MV-4-11 (cell line): ENCODE measurements at regions not wholly inside any gene's neighbourhood (a gene's known extent, or its start where the extent isn't known, plus 50 kb on each side); places are given as distances from the start of the nearest gene placed in this dataset.
"Not testable (repeated sequence)": the region's sequence is repeated elsewhere in the genome, so short reads cannot be mapped to it uniquely, and the experiment has no call there.

Experiments
- DNase-seq: peaks from one replicate; lab custom pipeline; 2025; lab: John Stamatoyannopoulos, UW

DNA sequence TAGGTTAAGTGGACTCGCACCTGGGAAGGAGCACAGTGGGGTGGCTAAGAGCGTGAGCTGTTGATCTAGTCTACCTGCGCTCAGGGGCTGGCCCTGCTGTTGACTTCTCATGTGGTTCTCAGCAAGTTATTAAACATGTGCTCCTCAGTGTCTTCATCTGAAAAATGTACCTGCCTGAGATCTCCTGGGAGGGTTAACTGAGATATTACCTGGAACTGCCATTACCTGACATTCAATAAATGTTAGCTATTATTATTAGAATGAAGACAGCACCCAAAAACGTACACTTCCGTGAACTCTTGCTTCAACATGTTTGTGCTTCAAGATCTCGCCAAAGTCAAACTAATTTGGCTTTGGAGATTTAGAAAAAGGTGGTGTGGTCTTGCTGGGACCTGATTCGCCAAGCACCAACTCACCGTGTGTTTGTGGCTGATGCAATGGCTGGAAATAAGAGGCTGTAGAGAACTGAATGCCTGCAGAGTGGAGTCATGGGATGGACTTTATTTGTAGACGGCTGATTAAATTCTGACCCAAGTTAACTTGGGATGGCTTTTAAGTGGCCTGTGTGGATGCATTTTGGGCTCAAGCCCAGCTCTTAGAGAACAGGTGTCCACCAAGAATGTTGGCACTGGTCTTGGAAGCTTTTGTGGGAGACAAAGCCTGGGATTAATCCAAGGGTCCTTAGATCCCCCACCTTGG, 692.9 kb downstream of the QKI start:
- no peak for DNase-seq

DNA sequence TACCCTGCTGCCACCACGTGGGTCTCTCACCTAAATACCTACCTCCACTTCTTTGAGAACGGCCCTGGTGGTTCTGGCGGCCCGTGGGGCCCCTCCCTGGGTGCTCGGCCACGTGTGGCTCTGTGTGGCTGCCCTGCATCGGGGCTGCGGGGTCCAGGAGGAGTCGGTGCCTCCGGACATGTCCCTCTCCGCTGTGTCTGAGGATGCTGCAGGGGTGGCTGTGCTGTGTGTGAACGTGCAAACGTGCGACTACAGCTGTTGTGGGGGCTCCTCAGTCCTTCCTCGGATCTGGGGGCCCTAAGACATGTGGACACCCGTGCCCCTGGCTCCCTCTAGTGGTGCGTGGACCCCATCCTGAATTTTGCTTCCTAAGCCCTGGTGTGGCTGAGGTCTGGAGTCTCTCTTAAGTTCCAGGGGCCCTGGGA, 691.8 kb downstream of the QKI start:
- peak; percentile 5 for DNase-seq

DNA sequence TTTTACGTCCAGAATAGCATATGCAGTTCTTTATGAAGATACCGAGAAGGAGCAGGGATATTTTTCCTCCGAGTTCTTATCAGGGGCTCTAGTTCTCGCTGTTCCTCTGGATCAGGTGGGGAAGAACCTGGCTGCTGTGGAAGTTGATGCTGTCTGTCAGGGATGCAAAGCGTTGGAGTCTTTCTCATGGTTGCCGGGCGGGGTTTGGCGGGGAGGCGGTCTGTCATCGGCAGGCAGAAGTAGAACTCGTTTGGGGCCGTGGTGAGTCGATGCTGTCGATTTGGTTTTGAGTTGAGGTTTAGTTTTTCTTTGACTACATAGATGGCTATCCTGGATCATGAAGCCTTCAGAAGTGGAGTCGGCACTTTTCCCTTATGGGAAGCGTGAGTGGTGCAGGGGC, 691.2 kb downstream of the QKI start:
- DNase-seq = no peak

DNA sequence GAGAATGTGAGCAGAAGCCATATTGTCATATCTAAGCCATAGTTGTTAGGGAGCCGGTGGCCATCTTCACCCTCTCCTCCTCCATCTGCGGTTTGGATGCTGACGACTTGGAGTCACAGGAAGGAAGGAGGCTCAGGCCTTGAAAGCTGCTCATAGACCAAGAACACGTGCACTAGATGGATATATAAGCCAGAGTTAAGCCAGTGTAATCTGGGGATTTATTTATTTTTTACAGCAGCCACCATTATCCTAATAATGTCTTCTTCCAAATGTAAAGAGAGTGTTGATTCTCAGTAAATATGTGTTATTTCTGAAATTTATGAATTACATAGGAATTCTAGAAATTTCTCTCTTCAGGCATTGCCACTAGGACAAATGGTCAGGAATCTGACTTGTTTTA, 689.9 kb downstream of the QKI start:
- DNase-seq = no peak

DNA sequence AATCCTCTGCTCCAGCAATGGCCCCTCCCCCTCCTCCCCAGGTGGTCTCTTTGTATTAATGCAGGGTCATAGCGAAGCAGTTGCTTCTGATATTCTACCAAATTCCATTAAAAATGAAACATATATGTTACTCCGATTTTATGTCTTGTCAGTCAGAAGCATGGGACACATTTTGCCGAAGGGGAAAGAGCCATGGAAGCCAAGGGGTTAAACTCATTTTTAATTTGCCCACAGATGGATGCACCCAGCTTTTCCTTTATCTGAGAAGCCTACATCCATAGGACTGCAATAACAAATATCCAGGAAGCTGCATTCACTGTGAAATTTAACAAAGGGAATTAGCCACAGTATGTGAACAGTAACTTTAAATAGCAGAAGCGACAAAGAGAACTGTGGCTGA, 688.2 kb downstream of the QKI start:
- no peak for DNase-seq

DNA sequence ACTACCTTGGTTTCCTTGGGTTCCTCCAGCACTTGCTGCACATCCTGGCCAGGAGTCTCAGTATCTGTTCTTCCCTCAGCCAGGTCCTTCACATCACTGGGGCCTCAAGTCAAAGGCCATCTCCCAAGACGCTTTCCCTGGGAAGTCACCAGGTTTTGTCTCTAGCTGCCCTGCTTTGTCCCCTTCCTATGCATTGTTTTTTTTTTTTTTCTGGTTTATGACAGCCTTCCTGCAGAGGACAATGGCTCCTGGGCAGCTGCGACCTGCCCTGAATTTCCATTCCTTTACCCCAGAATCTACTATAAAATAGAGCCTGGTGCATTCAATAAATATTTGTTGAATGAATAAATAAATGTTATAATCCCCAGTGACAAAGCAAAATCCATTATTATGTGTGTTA, 687.3 kb downstream of the QKI start:
- no peak for DNase-seq

DNA sequence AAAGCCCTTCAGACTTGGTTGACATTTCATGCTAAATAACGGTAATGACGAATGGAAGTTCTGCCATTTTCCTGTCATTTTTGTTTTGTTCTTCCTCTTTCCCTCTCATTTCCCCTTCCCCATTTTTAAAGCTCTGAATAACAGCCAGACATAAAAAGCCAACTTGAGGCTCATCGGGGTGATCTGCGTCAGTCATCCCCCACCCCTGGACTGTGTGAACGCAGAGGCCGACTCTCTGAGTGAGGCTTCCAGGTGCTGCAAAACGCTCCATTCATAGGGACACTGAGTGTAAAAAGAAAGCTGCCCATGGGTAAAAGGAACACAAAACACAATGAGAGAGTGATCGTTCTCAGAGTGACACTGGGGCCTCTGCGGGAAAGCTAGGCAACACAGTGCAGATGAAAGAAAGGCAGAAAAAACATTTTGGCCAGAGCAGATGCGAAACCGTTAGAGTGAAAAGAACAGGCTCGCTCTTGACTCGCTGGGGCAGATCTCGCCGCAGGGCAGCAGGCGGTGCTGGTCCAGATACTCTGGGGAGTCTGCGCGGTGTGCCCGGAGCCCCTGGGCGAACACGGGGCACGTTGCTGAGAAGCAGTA, 684.8 kb downstream of the QKI start:
- DNase-seq = no peak

DNA sequence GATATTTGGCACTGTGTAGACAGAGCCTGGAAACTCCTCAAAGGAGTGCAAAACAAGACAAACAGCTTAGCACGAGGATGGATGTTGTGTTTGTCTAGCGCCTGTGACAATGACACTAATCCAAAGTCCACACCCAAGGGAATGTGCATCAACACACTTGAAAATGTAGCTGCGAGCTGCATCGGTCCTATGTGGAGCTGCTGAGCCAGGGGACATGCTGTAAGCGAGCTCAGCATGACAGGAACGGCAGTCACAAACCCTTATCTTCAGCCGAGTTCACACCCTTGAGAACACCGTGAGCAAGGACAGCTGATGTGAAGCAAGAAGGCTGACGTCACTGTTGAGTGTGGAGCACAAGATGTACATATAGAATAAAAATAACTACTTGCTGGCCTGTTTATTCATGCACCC, 684.3 kb downstream of the QKI start:
- peak; percentile 57 for DNase-seq

DNA sequence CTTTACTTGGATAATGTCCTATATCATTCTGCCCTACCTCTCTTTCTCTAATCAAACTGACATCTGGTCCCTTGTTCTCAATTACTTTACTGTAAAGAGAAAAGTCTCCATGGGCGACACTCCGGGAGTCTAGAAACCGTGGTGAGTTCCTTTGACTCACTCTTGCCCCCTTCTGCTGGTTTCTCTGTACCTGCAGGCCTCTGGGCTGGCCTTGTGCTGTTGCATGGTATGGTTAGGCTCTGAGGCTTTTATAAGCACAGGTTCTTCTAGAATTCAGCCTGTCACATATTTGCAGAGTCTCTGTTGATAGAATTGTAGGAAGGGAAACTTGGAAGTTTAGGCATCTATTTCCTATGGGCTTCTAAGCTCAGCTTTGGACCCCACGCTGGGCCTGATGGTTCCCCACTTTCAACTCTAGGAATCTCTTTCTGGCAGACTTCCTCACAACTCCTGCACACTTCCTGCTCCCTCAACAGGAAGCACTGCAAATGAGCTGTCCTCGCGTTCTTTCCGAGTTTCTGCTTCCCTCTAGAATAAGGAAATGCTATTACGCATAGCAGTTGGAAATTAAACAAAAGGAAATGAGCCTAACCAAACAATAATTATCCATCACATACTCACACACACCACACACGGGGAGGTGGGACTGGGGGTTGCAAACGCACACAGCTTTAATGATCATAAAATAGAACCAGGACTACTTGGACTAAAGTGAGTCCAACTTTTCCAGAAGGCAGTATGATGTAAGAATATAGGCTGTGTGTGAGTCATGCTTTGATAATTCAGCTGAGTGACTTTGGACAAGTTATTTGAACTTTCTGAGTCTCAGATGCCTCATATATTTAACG, 683.3 kb downstream of the QKI start:
- DNase-seq = peak; percentile 21

DNA sequence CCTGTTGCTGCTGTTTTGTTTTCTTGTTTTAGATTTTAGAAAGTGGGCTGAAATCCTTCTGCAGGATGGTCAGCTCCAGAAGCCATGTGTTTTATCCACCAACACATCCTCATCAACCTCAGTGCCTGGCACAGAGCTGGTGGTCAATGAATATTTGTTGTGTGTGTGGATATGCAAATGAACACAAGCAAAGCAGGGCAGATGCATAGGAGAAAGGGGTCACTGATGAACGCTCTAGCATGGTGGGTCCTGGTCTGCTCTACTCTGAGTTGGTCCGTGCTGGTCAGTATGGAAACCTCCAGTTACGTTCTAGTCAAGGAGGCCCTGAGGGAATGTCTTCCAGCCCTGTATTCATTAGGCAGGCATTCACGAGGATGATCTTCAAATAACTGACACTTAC, 682.5 kb downstream of the QKI start:
- no peak for DNase-seq

DNA sequence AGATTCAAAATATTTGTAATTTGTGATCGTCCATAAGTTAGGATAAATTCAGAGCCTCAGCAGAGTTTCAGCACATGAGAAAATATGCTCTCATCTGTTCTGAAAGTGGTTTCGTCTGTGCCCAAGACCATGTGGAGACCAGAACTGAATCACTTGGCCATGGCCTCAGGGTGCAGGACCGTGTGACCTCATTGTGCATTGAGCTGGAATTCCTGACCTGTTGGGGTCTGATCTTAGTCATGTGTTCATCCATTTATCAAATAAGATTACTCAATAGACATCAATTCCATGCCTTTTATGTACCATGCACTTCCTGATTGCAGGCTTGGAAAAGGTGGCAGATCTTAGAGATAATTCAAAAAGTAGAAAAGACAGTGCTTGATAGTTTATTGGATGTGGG, 680.5 kb downstream of the QKI start:
- DNase-seq = no peak

DNA sequence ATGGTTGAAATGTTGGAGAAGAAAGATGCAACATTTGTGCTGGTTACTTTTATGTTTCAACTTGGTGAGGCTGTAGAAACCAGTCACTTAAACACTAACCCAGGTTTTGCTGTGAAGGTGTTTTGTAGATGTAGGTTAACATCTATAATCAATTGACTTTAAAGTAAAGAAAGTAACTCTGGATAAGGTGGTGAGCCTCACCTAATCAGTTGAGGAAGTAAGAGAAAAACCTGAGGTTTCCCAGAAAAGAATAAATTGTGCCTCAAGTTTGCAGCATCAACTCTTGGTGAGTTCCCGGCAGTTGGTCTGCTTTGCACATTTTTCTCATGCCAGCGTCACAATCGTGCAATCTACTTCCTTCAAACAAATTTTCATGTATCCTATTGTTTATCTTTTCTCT, 673.4 kb downstream of the QKI start:
- no peak for DNase-seq

DNA sequence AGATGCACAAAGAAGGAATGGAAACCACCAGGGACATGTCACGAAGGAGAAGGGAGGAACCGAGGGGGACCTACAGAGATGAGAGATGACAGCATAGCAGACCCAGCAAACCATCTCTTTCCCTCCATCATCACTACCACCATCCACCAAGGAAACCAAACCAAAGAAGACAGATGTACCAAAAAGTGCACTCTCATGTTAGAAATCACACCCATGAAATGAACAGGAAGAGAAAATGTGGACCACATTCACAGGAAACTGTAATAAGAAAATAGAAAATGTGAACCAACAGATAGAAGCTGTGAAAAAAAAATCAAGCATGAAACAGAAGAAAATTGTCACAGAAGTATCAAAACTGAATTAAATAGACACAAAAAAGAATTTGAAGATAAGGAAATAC, 672.7 kb downstream of the QKI start:
- no peak for DNase-seq

DNA sequence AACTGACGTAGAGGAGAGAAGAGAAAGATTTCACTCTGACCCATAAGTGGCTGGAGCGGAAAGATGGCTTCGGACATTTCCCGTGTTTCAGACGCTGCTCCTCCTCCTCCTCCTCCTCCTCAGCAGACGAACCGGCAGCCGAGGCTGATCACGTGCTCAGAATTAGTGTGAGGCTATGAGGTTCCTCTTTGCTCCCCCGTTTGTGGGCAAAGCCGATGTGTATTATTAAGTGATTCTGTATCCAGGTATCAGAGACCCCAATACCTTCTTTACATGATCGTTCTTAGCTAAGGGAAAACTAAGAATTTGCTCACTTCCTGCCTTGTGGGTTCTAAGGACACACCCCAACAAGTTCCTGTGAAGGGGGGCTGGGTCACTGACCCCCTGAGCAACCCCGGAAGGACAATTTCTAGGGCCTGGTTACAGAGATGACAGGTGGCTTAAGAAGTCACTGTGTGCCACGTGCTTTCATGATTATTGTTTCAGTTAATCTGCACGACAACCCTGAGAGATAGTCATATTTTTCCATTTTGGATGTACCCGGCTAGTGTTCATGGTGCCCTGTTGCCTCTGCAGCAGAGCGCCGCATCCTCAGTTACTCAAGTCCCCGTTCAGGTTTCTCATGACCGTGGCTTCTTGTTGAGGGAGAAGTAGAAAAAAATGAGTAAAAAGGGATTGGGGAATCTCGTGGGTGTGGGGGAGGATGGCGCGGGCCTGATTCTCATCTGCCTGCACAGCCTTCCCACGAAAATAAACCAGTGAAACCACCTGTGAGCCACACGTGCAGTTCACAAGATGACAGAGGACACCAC, 671.8 kb downstream of the QKI start:
- DNase-seq = peak; percentile 24

DNA sequence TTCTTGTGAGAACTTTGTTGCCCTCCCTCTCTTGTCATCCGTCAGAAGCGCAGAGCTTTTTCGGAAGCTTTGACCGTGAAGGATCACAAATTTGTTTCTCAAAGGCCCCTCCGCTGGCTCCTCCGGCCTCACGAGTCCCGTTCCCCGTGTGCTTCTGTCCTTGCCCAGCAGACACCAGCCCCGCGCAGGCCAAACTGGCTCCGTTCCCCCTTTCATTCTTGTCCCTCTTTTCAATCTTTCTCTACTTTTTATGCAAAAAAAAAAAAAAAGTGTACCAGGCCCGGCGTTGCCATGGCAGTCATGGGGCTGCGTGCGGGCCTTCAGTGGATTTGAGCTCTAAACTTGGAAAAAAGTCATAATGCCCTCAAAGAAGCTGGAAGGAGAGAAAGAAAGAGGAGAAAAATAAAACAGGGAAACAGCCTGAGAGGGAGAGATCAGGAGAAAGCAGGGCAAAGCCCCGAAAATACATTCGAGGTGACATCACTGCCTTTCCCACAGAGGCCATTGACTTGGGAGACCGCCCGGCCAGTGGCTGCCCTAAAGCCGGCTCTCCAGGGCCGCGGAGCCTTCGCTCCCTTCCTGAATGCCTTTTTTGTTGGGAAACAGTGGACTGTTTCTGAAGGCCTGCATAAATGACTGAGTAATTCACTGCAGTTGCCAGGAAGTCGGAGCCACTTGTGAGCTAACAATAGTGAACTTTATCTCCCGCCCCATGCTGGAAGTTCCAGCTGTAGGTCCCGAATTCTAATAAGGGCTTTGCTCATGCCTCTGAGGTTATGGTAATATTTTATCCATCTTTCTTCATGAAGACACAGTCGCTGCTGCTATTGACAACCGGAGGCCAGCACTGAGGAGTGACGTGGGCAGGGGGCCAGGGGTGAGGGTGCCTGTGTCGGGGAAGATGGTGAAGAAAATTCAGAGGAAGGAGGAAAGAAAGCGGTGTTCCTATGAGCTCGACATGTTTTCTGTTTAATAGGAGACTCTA, 670.9 kb downstream of the QKI start:
- no peak for DNase-seq

DNA sequence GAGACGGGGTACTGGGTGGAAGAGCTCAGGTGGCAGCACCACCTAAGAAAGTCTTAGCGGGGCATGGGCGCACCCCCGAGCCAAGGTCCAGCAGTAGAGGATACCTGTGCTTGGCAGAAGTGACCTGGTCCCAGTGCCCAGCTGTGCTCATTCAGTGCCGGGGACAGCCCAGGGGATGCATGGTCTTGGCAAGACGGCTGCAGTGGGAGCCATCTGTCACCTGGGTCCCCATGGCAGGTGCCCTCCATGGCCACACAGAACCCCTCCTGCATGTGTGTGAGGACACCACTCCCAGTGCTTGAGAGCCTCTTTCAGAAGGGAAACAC, 664.7 kb downstream of the QKI start:
- no peak for DNase-seq

DNA sequence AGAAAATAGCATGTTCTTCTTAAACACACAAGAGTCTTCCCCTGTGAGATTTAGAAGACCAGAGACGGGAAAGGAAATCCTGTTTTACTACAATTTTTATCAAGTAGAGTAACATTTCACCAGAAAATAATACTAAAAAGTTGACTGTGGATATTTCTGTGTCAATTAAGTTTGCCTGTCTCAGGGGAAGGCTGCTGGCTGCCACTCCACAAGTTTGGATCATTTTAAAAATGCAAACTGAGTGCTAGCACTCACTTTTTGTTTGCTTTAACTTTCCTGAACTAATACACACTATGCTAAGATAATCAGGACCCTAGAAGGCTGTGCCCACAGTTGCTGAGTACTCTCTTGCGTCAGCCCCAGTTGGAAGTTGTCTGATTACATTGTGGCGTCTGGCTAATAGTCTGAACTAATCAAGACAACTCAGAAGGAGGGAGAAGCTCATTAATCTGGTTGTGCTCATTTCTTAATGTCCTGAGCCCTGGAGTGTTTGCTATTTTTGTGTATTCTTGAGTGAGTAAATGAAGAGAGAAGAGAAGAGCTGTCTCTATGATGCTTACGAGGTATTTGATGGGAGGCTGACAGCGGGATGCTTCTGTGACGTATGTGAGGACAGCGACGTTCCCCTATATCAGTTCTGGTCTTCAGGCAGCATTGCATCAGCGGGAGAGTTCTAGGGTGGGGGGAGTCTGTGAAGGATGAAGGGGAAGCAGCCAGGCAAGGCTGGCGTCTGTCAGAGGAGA, 664.2 kb downstream of the QKI start:
- DNase-seq = no peak

DNA sequence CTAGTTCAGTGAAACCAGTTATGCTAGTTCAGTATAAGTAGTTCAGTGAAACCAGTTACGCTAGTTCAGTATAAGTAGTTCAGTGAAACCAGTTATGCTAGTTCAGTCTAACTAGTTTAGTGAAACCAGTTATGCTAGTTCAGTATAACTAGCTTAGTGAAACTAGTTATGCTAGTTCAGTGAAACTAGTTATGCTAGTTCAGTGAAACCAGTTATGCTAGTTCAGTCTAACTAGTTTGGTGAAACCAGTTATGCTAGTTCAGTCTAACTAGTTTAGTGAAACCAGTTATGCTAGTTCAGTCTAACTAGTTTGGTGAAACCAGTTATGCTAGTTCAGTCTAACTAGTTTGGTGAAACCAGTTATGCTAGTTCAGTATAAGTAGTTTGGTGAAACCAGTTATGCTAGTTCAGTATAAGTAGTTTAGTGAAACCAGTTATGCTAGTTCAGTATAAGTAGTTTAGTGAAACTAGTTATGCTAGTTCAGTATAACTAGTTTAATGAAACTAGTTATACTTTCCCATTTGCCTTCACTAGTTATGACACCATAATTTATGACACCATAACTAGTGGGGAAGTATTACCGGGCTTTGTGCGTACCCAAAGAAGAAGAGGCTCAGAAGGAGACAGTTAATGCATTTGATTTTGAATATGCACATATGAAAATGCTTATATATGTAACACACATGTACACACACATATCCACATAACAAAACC, 662.5 kb downstream of the QKI start:
- not testable (repeated sequence) for DNase-seq

DNA sequence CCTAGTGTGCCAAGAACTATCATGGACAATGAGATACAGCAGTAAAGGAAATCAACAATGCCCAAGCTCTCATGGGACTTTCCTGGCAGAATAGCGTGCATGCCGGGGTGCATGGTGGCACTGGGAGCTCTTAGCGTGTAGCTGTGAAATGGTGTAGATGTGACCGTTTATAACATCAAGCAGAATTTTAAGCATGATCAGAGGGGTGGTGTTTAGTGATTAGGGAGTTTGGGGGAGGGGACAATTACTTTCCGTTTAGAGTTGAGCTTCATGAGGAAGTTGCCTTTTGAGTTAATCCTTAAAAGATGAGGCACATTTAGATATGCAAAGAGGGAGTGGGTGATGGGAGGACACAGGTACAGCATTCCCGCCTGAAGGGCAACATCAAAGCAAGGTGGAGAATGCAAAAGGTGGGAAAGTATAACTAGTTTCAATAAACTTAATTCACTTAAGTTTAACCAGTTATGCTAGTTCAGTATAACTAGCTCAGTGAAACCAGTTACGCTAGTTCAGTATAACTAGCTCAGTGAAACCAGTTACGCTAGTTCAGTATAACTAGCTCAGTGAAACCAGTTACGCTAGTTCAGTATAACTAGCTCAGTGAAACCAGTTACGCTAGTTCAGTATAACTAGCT, 661.6 kb downstream of the QKI start:
- DNase-seq = peak; percentile 2
